Stimulated activated CD8-positive, alpha-beta memory T cell treated with anti-CD3 and anti-CD28 coated beads, Interleukin-7, amount 100 ng/mL, for 48 hours (primary cell): ENCODE measurements at regions not wholly inside any gene's neighbourhood (a gene's known extent, or its start where the extent isn't known, plus 50 kb on each side); places are given as distances from the start of the nearest gene placed in this dataset.

Source experiments
- DNase-seq, 2 donors: peaks; one replicate each; pipeline ENCODE4 v3.0.0-alpha.2; 2020; ENCODE audit warnings: low read depth in 1 of 2; ENCODE audit errors: extremely low read depth in 1 of 2

GRCh38 chr12:34340534-34341361, 318.5 kb downstream of the ALG10 start:
- no peak for DNase-seq

- no peak for DNase-seq
Observed at GRCh38 chr12:34341362-34341733, 319.1 kb downstream of the ALG10 start.

- DNase-seq = no peak
Observed at GRCh38 chr12:34342048-34342447, 319.8 kb downstream of the ALG10 start.

- no peak for DNase-seq
Observed at GRCh38 chr12:34343345-34343744, 321.0 kb downstream of the ALG10 start.

- no peak for DNase-seq
Observed at GRCh38 chr12:34343766-34344165, 321.5 kb downstream of the ALG10 start.

GRCh38 chr12:34344851-34345522, 322.7 kb downstream of the ALG10 start:
- no peak for DNase-seq

- no peak for DNase-seq
Observed at GRCh38 chr12:34345801-34346200, 323.5 kb downstream of the ALG10 start.

- DNase-seq = no peak
Observed at GRCh38 chr12:34346372-34347034, 324.2 kb downstream of the ALG10 start.

GRCh38 chr12:34347367-34347766, 325.1 kb downstream of the ALG10 start:
- no peak for DNase-seq

- no peak for DNase-seq
Observed at GRCh38 chr12:34348064-34348463, 325.8 kb downstream of the ALG10 start.

- DNase-seq = no peak
Observed at GRCh38 chr12:34348836-34349672, 326.8 kb downstream of the ALG10 start.

- no peak for DNase-seq
Observed at GRCh38 chr12:34349673-34349961, 327.3 kb downstream of the ALG10 start.

GRCh38 chr12:34350092-34351041, 328.1 kb downstream of the ALG10 start:
- DNase-seq = no peak

GRCh38 chr12:34352098-34352497, 329.8 kb downstream of the ALG10 start:
- DNase-seq = no peak

GRCh38 chr12:34354239-34355200, 332.2 kb downstream of the ALG10 start:
- no peak for DNase-seq

GRCh38 chr12:34356233-34356987, 334.1 kb downstream of the ALG10 start:
- no peak for DNase-seq

GRCh38 chr12:34357791-34358190, 335.5 kb downstream of the ALG10 start:
- no peak for DNase-seq

GRCh38 chr12:34358198-34358597, 335.9 kb downstream of the ALG10 start:
- DNase-seq = no peak
